AG09319 (cell line): ENCODE measurements at regions not wholly inside any gene's neighbourhood (a gene's known extent, or its start where the extent isn't known, plus 50 kb on each side); places are given as distances from the start of the nearest gene placed in this dataset.

Experiments
- DNase-seq: peaks from one replicate; pipeline ENCODE4 v3.0.0-alpha.2; 2010; ENCODE audit warnings: low read depth; ENCODE audit errors: extremely low read depth
- CTCF ChIP-seq: IDR thresholded peaks from 2 replicates; pipeline ENCODE4 v1.5.1; 2011; ENCODE audit warnings: low read depth, mild to moderate bottlenecking, inconsistent platforms, low read length, moderate library complexity

GRCh38 chr2:180621941-180622918 lies 358.2 kb upstream of the UBE2E3 start:
- no peak for TF ChIP-seq CTCF
- peak; percentile 20 for DNase-seq

- TF ChIP-seq CTCF, result no peak
- no peak for DNase-seq
Observed at GRCh38 chr2:180621366-180621765, 359.0 kb upstream of the UBE2E3 start.

GRCh38 chr2:180618570-180618969 lies 361.8 kb upstream of the UBE2E3 start:
- DNase-seq, result peak; percentile 73
- TF ChIP-seq CTCF, result no peak

GRCh38 chr2:180614776-180615175 lies 365.6 kb upstream of the UBE2E3 start:
- TF ChIP-seq CTCF, result no peak
- peak; percentile 57 for DNase-seq

GRCh38 chr2:180609626-180610340 lies 370.6 kb upstream of the UBE2E3 start:
- TF ChIP-seq CTCF, result no peak
- no peak for DNase-seq

- no peak for TF ChIP-seq CTCF
- no peak for DNase-seq
Observed at GRCh38 chr2:180607514-180608049, 372.8 kb upstream of the UBE2E3 start.

GRCh38 chr2:180604077-180604476 lies 376.3 kb upstream of the UBE2E3 start:
- DNase-seq, result no peak
- peak; percentile 0; the same call in 1 of the 2 replicates for TF ChIP-seq CTCF
